SK-N-SH (cell line): ENCODE measurements at regions not wholly inside any gene's neighbourhood (a gene's known extent, or its start where the extent isn't known, plus 50 kb on each side); places are given as distances from the start of the nearest gene placed in this dataset.

Source experiments
- EZH2phosphoT487 ChIP-seq: fragments of 200-600 bp; sonication (generic); IDR thresholded peaks from 2 replicates; pipeline ENCODE4 v1.6.1; 2017; ENCODE audit warnings: low read depth, mixed run types, mild to moderate bottlenecking, antibody characterized with exemption, moderate library complexity, borderline replicate concordance
- TCF12 ChIP-seq: IDR thresholded peaks from 2 replicates; pipeline ENCODE4 v1.4.0; 2012

DNA sequence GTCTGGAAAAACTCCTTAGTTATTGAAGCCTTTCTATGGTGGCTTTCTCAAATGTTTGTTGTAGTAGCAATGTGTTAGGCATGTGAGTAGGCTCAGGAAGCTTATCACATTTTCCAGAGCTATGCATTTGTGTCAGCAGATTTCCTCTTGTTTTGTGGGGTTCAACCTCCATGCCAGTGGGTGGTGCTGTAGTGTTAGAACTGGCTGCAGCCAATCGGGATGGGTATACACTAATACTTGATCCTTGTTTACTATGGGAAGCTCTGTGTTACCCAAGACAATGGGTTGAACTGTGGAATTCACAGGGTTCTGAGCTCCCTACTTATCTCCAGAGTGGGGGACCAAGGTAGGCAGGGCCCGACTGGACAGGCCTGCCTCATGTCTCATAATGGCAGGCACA lies 348.5 kb upstream of the ADAMTS5 start:
- TF ChIP-seq TCF12 = no peak
- no peak for TF ChIP-seq EZH2phosphoT487
